Activated CD4-positive, alpha-beta T cell treated with anti-CD3 and anti-CD28 coated beads, Interleukin-2, amount 10 ng/mL, durations not matched to agents 7 days and 5 days (primary cell): ENCODE measurements at regions not wholly inside any gene's neighbourhood (a gene's known extent, or its start where the extent isn't known, plus 50 kb on each side); places are given as distances from the start of the nearest gene placed in this dataset.

Source experiments
- CTCF ChIA-PET: fragments of 350-600 bp; sonication (Branson Sonifier 250); formaldehyde crosslinking; loops from one replicate; lab custom pipeline; 2021; ENCODE audit warnings: antibody characterized with exemption; lab: Charles Lee
- POLR2A ChIA-PET: fragments of 350-600 bp; sonication (Branson Sonifier 250); formaldehyde crosslinking; loops from one replicate; lab custom pipeline; 2021; ENCODE audit warnings: antibody characterized with exemption; lab: Charles Lee
- DNase-seq: peaks from one replicate; pipeline ENCODE4 v3.0.0-alpha.2; 2020
- H3K27ac Mint-ChIP-seq: one replicate; pipeline ENCODE4 v1.8.0; 2021; ENCODE audit warnings: mild to moderate bottlenecking, moderate library complexity, mixed read lengths
- H3K27me3 Mint-ChIP-seq: one replicate; pipeline ENCODE4 v1.8.0; 2021; ENCODE audit warnings: mixed read lengths
- H3K36me3 Mint-ChIP-seq: one replicate; pipeline ENCODE4 v1.8.0; 2021; ENCODE audit warnings: low read depth, mixed read lengths
- H3K4me1 Mint-ChIP-seq: one replicate; pipeline ENCODE4 v1.8.0; 2021; ENCODE audit warnings: mixed read lengths
- H3K4me3 Mint-ChIP-seq: one replicate; pipeline ENCODE4 v1.8.0; 2021; ENCODE audit warnings: mild to moderate bottlenecking, moderate library complexity, mixed read lengths
- H3K9me3 Mint-ChIP-seq: one replicate; pipeline ENCODE4 v1.8.0; 2021; ENCODE audit warnings: mixed read lengths

DNA sequence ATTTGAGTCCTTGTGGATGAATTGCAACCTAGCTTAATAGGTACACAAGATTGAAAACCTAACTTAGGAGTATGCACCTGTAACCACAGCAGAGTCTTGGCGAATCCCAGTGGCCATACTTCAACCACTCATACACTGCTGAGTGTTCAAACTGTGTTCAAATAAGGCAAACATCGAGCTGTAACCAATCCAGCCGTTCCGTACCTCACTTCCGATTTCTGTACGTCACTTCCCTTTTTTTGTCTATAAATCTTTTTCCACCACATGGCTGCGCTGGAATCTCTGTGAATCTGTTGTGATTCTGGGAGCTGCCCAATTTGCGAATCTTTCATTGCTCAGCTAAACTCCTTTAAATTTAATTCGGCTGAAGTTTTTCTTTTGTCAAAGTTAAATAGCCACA lies 190.6 kb downstream of the MAF start:
- CTCF ChIA-PET: interaction anchor here (0.6 to 1.5 kb wide), 2 partner anchors 15 to 852 kb away, joined by 3 to 5 read pairs; no protein-coding TSS in a partner anchor
- DNase-seq: no peak
- POLR2A ChIA-PET: no interaction called here
- Mint-ChIP-seq H3K27ac (no peak overlapping the region), H3K4me3 (no peak overlapping the region), H3K9me3 (peaks cover 14% of the 10 kb centered on the region), H3K4me1 (peaks cover 15% of the 10 kb centered on the region), H3K36me3 (no peaks in the 10 kb centered on the region), H3K27me3 (no peaks in the 10 kb centered on the region)

DNA sequence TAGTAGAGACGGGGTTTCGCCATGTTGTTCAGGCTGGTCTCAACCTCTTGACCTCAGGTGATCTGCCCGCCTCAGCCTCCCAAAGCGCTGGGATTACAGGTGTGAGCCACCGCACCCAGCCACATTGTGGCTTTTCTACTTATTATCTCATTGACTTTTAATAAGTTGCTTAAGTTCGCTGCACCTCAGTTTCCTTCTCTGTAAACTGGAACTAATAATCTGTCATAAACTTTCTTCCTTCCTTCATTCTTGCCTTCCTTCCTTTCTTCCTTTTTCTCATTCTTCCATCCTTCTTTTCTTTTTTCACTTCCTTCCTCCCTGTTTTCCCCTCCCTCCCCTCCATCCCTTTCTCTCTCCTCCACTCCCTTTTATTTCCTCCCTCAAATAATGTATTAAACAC lies 192.2 kb downstream of the MAF start:
- ChIA-PET CTCF (no interaction called here), POLR2A (no interaction called here)
- peaks cover 10% of the 10 kb centered on the region for H3K4me1 Mint-ChIP-seq
- no peaks in the 10 kb centered on the region for H3K27me3 Mint-ChIP-seq
- H3K36me3 Mint-ChIP-seq: no peaks in the 10 kb centered on the region
- H3K4me3 Mint-ChIP-seq: no peak overlapping the region
- no peak overlapping the region for H3K27ac Mint-ChIP-seq
- peaks cover 8% of the 10 kb centered on the region for H3K9me3 Mint-ChIP-seq
- DNase-seq: no peak

GRCh38 chr16:79407461-79408135 lies 192.9 kb downstream of the MAF start:
- peaks cover 6% of the 10 kb centered on the region for H3K4me1 Mint-ChIP-seq
- no peaks in the 10 kb centered on the region for H3K36me3 Mint-ChIP-seq
- no peak overlapping the region for H3K27ac Mint-ChIP-seq
- peaks cover 8% of the 10 kb centered on the region for H3K9me3 Mint-ChIP-seq
- DNase-seq: no peak
- no peaks in the 10 kb centered on the region for H3K27me3 Mint-ChIP-seq
- CTCF ChIA-PET: no interaction called here
- H3K4me3 Mint-ChIP-seq: no peak overlapping the region
- POLR2A ChIA-PET: no interaction called here

DNA sequence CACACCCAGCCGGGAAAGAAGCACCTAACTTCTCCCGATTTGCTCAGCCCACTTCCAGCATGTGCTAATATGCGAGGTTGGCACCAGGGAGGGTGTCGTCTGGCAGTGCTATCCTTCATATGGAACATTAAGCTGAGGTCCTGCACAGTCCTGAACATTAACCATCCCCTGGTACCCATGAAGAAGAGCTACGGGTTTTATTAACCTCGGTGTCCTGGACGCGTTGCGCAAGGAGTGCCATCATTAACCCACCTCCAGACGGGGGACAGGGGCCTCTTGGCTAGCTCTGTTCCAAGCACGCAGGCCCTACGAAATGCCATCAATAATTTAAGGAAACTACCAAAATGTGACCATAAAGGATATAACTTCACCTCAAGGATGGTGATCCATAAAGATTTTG lies 193.5 kb downstream of the MAF start:
- POLR2A ChIA-PET: no interaction called here
- no peak overlapping the region for H3K27ac Mint-ChIP-seq
- H3K4me3 Mint-ChIP-seq: no peak overlapping the region
- peaks cover 8% of the 10 kb centered on the region for H3K9me3 Mint-ChIP-seq
- DNase-seq: no peak
- H3K27me3 Mint-ChIP-seq: no peaks in the 10 kb centered on the region
- CTCF ChIA-PET: no interaction called here
- peaks cover 4% of the 10 kb centered on the region for H3K4me1 Mint-ChIP-seq
- no peaks in the 10 kb centered on the region for H3K36me3 Mint-ChIP-seq

DNA sequence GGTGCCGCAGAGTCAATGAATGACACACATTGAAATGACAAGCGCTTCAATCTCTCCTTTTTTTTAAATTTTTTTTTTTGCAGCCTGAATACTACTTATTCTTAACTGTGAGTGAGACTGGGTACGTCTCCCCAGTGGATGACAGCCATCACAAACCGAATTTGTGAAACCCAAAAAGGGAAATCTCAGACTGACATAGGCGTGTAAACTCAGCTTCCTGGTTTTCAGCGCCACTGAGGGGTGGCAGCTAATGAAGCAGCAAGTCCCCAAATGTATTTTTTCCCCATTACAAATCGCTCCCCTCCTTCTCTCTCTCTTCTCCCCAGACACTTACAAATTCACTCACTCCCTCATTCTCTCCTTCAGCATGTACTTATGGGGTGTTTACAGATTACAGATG lies 196.0 kb downstream of the MAF start:
- no peaks in the 10 kb centered on the region for H3K4me1 Mint-ChIP-seq
- CTCF ChIA-PET: no interaction called here
- no peak for DNase-seq
- H3K9me3 Mint-ChIP-seq: peaks cover 8% of the 10 kb centered on the region
- no peak overlapping the region for H3K4me3 Mint-ChIP-seq
- no peaks in the 10 kb centered on the region for H3K36me3 Mint-ChIP-seq
- no peaks in the 10 kb centered on the region for H3K27me3 Mint-ChIP-seq
- POLR2A ChIA-PET: no interaction called here
- no peak overlapping the region for H3K27ac Mint-ChIP-seq

GRCh38 chr16:79403534-79403933 lies 197.0 kb downstream of the MAF start:
- ChIA-PET POLR2A (no interaction called here), CTCF (no interaction called here)
- Mint-ChIP-seq H3K9me3 (peaks cover 8% of the 10 kb centered on the region), H3K36me3 (no peaks in the 10 kb centered on the region), H3K4me3 (no peak overlapping the region), H3K4me1 (no peaks in the 10 kb centered on the region), H3K27ac (no peak overlapping the region), H3K27me3 (no peaks in the 10 kb centered on the region)
- DNase-seq: no peak

DNA sequence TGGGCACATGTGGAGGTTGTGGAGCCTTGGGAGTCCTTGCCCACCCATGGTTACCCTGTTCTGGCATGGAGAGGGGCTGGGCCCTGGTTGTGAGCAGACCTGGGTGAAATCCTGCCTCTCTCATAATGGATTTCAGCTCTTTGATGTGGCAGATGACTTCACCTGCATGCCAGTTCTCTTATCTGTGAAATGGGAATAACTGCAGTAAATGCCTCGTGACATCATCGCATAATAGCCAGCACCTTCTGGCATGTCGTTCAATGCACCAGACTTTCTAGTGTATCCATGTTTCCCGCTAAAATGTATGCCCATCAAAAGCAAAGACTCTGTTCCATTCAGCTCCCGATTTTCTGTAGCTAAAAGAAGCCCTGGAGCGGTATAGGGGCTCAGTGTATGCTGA lies 197.6 kb downstream of the MAF start:
- no peaks in the 10 kb centered on the region for H3K4me1 Mint-ChIP-seq
- ChIA-PET CTCF (no interaction called here), POLR2A (no interaction called here)
- no peak overlapping the region for H3K27ac Mint-ChIP-seq
- no peaks in the 10 kb centered on the region for H3K27me3 Mint-ChIP-seq
- DNase-seq: no peak
- no peak overlapping the region for H3K4me3 Mint-ChIP-seq
- no peaks in the 10 kb centered on the region for H3K36me3 Mint-ChIP-seq
- peaks cover 8% of the 10 kb centered on the region for H3K9me3 Mint-ChIP-seq

DNA sequence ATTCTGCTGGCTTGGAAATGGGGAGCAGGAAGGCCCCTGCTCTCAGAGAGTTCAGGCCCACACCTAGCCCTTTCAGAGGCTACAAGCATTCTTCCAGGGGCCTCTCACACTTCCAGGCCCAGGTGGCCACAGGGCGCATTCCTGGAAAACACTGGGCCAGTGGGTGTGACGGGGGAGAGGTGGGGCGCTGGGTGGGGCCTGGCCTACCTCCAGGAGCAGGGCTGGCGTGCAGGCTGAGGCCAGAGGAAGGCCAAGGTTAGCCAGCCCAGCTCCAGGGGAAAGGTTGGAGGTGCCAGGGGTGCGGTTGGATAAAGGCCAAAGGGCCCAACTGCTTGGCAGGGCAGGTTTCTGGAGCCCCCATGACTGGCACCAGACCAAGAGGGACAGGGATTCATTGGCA lies 198.2 kb downstream of the MAF start:
- H3K4me3 Mint-ChIP-seq: no peak overlapping the region
- no peaks in the 10 kb centered on the region for H3K36me3 Mint-ChIP-seq
- POLR2A ChIA-PET: no interaction called here
- H3K9me3 Mint-ChIP-seq: peaks cover 8% of the 10 kb centered on the region
- H3K27me3 Mint-ChIP-seq: no peaks in the 10 kb centered on the region
- CTCF ChIA-PET: interaction anchor here (1.8 to 1.9 kb wide), 2 partner anchors 11 to 13 kb away, joined by 3 to 4 read pairs; no protein-coding TSS in a partner anchor
- no peaks in the 10 kb centered on the region for H3K4me1 Mint-ChIP-seq
- no peak overlapping the region for H3K27ac Mint-ChIP-seq
- DNase-seq: no peak

DNA sequence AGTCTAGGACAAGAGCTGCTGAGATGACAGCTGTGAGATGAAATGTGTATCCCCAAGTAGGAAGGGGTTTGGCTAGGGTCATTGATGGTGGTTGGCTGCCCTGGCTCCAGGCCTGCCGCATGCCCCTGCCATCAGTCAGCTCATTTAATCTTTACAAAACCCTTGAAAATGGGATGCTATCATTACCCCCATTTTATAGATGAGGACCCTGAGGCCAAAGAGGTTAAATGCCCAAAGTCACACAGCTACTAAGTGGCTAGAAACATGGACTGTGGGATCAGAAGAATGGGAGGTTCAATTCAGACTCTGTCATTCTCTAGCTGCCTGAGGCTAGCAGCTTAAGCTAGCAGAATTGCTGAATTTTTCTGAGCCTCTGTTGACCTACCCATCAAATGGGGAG lies 198.8 kb downstream of the MAF start:
- Mint-ChIP-seq H3K36me3 (no peaks in the 10 kb centered on the region), H3K27me3 (no peaks in the 10 kb centered on the region), H3K27ac (no peak overlapping the region), H3K4me1 (no peaks in the 10 kb centered on the region), H3K4me3 (no peak overlapping the region), H3K9me3 (peaks cover 8% of the 10 kb centered on the region)
- ChIA-PET CTCF (interaction anchor here (1.8 to 1.9 kb wide), 2 partner anchors 11 to 13 kb away, joined by 3 to 4 read pairs; no protein-coding TSS in a partner anchor), POLR2A (no interaction called here)
- DNase-seq: no peak

DNA sequence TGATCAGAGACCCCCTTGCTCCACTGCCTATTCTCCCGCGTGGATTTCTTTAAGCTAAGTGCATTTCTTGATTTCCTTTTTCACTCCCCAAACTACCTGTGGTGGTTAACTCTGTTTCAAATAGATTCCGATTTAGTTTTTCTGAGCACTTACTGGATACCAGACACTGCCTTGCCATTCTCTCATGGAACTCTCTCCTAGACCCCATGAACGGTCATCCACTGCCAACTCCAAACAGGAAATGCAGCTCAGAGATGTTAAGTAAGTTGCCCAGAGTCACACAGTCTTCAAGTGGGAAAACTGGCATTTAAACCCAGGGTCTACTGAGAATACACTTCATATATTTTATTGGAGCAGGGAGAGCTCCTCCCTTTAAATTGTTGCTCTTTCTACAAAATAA lies 199.4 kb downstream of the MAF start:
- H3K9me3 Mint-ChIP-seq: peaks cover 8% of the 10 kb centered on the region
- H3K27ac Mint-ChIP-seq: no peak overlapping the region
- H3K4me1 Mint-ChIP-seq: no peaks in the 10 kb centered on the region
- DNase-seq: no peak
- H3K27me3 Mint-ChIP-seq: no peaks in the 10 kb centered on the region
- H3K4me3 Mint-ChIP-seq: no peak overlapping the region
- ChIA-PET POLR2A (no interaction called here), CTCF (interaction anchor here (1.8 to 1.9 kb wide), 2 partner anchors 10 to 14 kb away, joined by 3 to 4 read pairs; no protein-coding TSS in a partner anchor)
- H3K36me3 Mint-ChIP-seq: no peaks in the 10 kb centered on the region

GRCh38 chr16:79400462-79401149 lies 199.9 kb downstream of the MAF start:
- Mint-ChIP-seq H3K27ac (no peak overlapping the region), H3K27me3 (no peaks in the 10 kb centered on the region), H3K36me3 (no peaks in the 10 kb centered on the region), H3K4me3 (no peak overlapping the region), H3K4me1 (no peaks in the 10 kb centered on the region), H3K9me3 (peaks cover 3% of the 10 kb centered on the region)
- CTCF ChIA-PET: interaction anchor here (1.8 to 1.9 kb wide), 2 partner anchors 9 to 15 kb away, joined by 3 to 4 read pairs; no protein-coding TSS in a partner anchor
- POLR2A ChIA-PET: no interaction called here
- DNase-seq: no peak

- H3K36me3 Mint-ChIP-seq: no peaks in the 10 kb centered on the region
- DNase-seq: no peak
- ChIA-PET CTCF (interaction anchor here (1.4 kb wide), 1 partner anchor 15 kb away, joined by 3 read pairs; no protein-coding TSS in a partner anchor), POLR2A (no interaction called here)
- no peaks in the 10 kb centered on the region for H3K9me3 Mint-ChIP-seq
- no peaks in the 10 kb centered on the region for H3K4me1 Mint-ChIP-seq
- H3K4me3 Mint-ChIP-seq: no peak overlapping the region
- H3K27me3 Mint-ChIP-seq: peaks cover 3% of the 10 kb centered on the region
- no peak overlapping the region for H3K27ac Mint-ChIP-seq
Observed at GRCh38 chr16:79395591-79395990, 204.9 kb downstream of the MAF start.

- Mint-ChIP-seq H3K36me3 (no peaks in the 10 kb centered on the region), H3K27me3 (peaks cover 3% of the 10 kb centered on the region), H3K9me3 (no peaks in the 10 kb centered on the region), H3K4me1 (no peaks in the 10 kb centered on the region), H3K4me3 (no peak overlapping the region), H3K27ac (no peak overlapping the region)
- ChIA-PET CTCF (interaction anchor here (0.5 kb wide), 1 partner anchor 1622 kb away, joined by 3 read pairs; no protein-coding TSS in a partner anchor), POLR2A (no interaction called here)
- DNase-seq: no peak
Observed at GRCh38 chr16:79394206-79394605, 206.3 kb downstream of the MAF start.
